ENCODE measurements at regions not wholly inside any gene's neighbourhood (a gene's known extent, or its start where the extent isn't known, plus 50 kb on each side); places are given as distances from the start of the nearest gene placed in this dataset.

DNA sequence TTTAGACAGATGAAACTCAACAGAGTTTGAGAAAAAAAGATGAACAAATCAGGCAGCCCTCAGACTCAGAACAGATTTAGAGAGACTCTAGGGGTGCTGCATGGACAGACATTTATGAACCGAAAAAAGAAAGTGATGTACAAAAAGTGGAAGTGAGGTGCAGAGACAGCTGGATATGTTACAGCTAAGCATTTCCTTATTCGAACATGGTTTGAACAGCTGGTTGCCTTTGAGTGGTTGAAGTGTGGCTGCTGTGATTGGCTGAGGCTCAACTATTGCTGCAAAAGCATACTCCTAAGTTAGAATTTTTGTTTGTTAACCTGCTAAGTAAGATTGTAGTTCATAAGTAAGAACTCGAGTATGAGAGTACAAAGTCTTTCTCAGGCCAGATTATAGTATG is 331.5 kb upstream of the PABPC4L start:
- H3K4me3 ChIP-seq (replicated peaks; ENCODE audit: low read depth, low read length): no peak overlapping the region
- no peak for DNase-seq (ENCODE audit: extremely low read depth, low read depth)
- TF ChIP-seq, protein P1, sequence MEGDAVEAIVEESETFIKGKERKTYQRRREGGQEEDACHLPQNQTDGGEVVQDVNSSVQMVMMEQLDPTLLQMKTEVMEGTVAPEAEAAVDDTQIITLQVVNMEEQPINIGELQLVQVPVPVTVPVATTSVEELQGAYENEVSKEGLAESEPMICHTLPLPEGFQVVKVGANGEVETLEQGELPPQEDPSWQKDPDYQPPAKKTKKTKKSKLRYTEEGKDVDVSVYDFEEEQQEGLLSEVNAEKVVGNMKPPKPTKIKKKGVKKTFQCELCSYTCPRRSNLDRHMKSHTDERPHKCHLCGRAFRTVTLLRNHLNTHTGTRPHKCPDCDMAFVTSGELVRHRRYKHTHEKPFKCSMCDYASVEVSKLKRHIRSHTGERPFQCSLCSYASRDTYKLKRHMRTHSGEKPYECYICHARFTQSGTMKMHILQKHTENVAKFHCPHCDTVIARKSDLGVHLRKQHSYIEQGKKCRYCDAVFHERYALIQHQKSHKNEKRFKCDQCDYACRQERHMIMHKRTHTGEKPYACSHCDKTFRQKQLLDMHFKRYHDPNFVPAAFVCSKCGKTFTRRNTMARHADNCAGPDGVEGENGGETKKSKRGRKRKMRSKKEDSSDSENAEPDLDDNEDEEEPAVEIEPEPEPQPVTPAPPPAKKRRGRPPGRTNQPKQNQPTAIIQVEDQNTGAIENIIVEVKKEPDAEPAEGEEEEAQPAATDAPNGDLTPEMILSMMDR (IDR thresholded peaks at IDR 0.05; ENCODE audit: low read depth, low read length, missing control alignments): no peak

DNA sequence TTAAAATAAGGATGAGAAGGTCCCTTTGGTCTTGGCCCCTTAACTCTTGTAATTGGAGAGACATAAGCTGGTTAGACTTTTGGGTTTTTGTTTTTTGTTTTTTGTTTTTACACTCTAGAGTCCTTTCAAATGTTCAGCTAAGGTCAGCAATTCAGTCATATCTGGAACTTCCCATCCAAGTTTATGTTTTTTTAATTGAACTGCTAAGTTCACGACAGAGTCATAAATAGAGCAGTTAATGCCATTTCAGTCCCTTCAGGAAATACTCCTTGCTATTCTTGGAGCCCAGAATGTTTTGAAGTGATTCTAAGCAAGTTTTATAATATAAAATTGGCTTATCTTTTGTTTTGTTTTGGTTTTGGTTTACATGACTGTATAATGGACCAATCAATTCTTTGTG is 329.4 kb upstream of the PABPC4L start:
- no peak overlapping the region for H3K4me3 ChIP-seq (replicated peaks; ENCODE audit: low read depth, low read length)
- TF ChIP-seq, protein P1 (IDR thresholded peaks at IDR 0.05; ENCODE audit: low read depth, low read length, missing control alignments): no peak

DNA sequence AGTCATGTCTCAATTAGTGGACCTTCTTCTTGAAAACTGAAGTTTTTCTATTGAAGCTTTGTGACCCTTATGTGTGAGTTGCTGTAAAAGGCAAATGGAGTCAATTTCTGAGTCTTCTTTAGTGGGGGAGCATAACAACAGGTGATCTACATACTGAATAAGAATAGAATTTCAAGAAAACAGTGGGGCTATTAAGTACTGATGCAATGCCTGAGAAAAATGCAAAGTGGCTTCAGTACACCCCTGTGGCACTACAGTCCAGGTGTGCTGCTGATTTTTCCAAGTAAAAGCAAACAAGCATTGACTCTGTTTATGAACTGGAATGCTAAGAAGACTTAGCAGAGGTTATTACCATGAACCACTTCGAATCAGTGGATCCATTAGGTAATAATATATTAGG is 328.0 kb upstream of the PABPC4L start:
- TF ChIP-seq, protein P1 (IDR thresholded peaks at IDR 0.05; ENCODE audit: low read depth, low read length, missing control alignments): no peak
- DNase-seq (ENCODE audit: extremely low read depth, low read depth): no peak
- no peak overlapping the region for H3K4me3 ChIP-seq (replicated peaks; ENCODE audit: low read depth, low read length)

More for the DNA sequence above, 329.4 kb upstream of the PABPC4L start:
- no peak for DNase-seq (ENCODE audit: extremely low read depth, low read depth)

DNA sequence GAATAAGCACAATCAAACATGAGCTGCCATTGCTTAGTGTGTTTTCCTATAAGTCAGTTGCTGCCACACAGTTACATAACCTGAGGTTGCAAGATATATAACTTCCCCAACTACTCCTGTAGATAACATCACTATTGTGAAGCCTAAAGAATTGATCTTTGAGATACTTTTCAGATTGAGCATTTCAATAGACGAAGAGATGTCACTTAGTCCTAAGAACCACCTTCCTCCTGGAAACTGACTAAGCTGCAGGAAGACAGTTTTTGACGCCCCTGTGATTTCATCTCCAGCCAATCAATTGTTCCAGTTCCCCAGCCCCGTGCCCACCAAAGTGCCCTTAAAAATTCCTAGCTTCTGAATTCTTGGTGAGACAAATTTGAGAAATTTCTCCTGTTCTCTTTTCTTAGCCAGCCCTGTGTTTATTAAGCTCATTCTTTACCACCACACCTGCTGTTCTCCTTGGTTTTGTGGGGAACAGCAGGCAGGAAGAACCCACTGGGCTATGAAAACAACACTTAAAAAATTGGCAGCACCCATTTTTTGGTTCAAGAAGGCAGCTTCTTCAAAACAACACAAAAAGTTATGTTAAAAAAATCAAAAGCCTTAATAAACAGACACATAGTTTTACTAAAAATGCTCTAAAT is 317.1 kb upstream of the PABPC4L start:
- TF ChIP-seq, protein P1 (IDR thresholded peaks at IDR 0.05; ENCODE audit: low read depth, low read length, missing control alignments): no peak
- DNase-seq (ENCODE audit: extremely low read depth, low read depth): no peak
- H3K4me3 ChIP-seq (replicated peaks; ENCODE audit: low read depth, low read length): no peak overlapping the region

DNA sequence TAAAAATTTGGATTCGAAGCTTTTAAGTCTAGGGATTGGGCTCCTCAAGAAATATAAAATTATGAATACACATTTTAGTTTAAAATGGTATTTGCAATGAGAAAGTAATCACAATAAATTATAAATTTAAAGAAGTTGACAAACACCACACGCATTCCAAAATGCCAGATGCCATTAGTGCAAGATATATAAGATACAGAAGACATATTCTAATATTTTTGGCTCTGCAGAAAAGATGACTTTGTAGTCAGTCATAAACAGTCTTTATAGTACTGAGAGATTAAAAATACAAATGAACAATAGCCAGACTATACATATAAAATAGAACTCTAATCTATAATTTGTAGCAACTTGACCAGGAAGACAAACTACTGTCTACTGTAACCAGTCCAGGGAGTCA is 309.0 kb upstream of the PABPC4L start:
- DNase-seq (ENCODE audit: extremely low read depth, low read depth): no peak
- H3K4me3 ChIP-seq (replicated peaks; ENCODE audit: low read depth, low read length): no peak overlapping the region
- TF ChIP-seq, protein P1 (IDR thresholded peaks at IDR 0.05; ENCODE audit: low read depth, low read length, missing control alignments): no peak

DNA sequence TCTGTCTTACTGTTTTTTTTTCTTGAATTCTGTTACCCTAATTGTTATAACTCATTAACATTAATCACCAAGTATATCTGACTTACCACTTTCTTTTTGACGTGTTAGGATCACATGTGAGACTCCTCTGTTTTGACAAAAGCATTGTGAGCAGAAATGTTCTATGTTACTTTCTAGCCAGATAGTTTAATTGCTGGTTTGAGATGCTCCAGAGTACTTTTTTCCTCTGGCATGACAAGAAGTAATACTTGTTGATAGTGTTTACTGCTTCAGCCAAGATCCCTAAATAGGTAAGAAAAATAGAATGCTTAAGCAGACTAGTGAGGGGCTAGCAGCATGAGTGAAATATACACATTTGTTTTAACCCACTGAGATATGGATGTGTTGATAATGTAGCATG is 303.9 kb upstream of the PABPC4L start:
- TF ChIP-seq, protein P1 (IDR thresholded peaks at IDR 0.05; ENCODE audit: low read depth, low read length, missing control alignments): no peak
- no peak for DNase-seq (ENCODE audit: extremely low read depth, low read depth)
- no peak overlapping the region for H3K4me3 ChIP-seq (replicated peaks; ENCODE audit: low read depth, low read length)

All from HFF-Myc (cell line).